ENCODE measurements at regions not wholly inside any gene's neighbourhood (a gene's known extent, or its start where the extent isn't known, plus 50 kb on each side); places are given as distances from the start of the nearest gene placed in this dataset.

DNA sequence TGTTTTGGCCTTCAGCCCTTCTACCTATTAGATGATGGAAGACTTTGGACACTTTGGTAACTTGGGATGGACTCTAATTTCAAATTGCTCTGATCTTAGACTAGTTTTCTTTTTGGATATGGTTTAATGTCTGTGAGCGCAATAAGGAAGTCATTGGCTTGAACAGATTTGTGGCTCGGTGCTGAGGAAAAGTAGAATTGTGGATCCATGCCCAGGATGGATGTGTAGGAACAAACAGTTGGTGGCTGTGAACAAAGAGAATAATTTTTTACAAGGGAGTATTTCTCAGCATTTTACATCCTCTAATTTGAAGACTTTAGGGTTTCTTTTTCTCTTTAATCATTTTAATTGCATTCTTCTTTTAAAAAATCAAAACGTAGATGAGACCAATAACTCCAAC, 327.1 kb downstream of the GLUD2 start:
- TF ChIP-seq SIN3A (IDR thresholded peaks at IDR 0.05; ENCODE audit: low read depth, low read length) (no peak), BRCA1 (IDR thresholded peaks at IDR 0.05; ENCODE audit: low read depth, low read length) (no peak), RFX5 (IDR thresholded peaks at IDR 0.05; ENCODE audit: low read depth, low read length) (no peak), CTCF (IDR thresholded peaks at IDR 0.05 in 2 of 3, conservative IDR thresholded peaks at IDR 0.05 in 1 of 3; ENCODE audit: control insufficient read depth in 2 of 3, extremely low read depth in 1 of 3, insufficient read depth in 1 of 3, low read depth in 3 of 3, low read length in 3 of 3) (no peak), EZH2 (IDR thresholded peaks at IDR 0.05; ENCODE audit: borderline replicate concordance, control insufficient read depth, low read depth, low read length) (no peak), MYC (IDR thresholded peaks at IDR 0.05; ENCODE audit: insufficient read depth, insufficient read length, insufficient replicate concordance, low read length, severe bottlenecking) (no peak), CREB1 (IDR thresholded peaks at IDR 0.05; ENCODE audit: low read depth) (no peak), SP1 (IDR thresholded peaks at IDR 0.05; ENCODE audit: low read depth, low read length) (no peak), GABPA (IDR thresholded peaks at IDR 0.05; ENCODE audit: low read depth) (no peak)

All from GM12878 (cell line).